Thyroid gland (tissue), 4 donors: ENCODE measurements at regions not wholly inside any gene's neighbourhood (a gene's known extent, or its start where the extent isn't known, plus 50 kb on each side); places are given as distances from the start of the nearest gene placed in this dataset.

Experiments
- POLR2A ChIP-seq, 2 donors: fragments of 450-650 bp; IDR thresholded peaks; one replicate each; pipeline ENCODE4 v1.6.1; 2017; ENCODE audit warnings: antibody characterized with exemption in 2 of 2, mild to moderate bottlenecking in 2 of 2, moderate library complexity in 1 of 2
- TF ChIP-seq, protein P1 (sequence below), 6 experiments: fragments of 200-600 bp in 3 of 6; fragments of 450-650 bp in 3 of 6; sonication (generic) in 3 of 6; IDR thresholded peaks; one replicate each; pipeline ENCODE4 v1.5.1; 2016 to 2019; ENCODE audit warnings: antibody characterized with exemption in 6 of 6, mild to moderate bottlenecking in 2 of 6, inconsistent platforms in 1 of 6, moderate library complexity in 1 of 6

DNA sequence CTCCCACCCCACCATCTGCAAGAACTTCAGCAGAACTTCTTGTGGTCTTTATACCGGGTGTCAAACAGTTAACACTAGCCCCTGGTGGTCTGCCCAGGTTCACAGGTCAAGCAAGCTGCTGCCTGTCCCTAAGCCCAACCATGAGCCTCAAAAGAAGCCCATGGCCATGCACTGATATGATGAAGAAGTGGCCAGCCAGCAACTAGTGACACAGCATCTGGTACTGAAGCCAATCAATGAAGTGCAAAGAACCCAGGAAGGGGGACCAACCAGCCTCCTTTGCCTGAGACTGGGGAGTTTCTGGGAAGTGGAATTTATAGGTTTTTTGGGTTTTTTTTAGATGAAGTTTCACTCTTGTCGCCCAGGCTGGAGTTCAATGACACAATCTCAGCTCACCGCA lies 127.8 kb downstream of the MAFB start:
- TF ChIP-seq, protein P1, sequence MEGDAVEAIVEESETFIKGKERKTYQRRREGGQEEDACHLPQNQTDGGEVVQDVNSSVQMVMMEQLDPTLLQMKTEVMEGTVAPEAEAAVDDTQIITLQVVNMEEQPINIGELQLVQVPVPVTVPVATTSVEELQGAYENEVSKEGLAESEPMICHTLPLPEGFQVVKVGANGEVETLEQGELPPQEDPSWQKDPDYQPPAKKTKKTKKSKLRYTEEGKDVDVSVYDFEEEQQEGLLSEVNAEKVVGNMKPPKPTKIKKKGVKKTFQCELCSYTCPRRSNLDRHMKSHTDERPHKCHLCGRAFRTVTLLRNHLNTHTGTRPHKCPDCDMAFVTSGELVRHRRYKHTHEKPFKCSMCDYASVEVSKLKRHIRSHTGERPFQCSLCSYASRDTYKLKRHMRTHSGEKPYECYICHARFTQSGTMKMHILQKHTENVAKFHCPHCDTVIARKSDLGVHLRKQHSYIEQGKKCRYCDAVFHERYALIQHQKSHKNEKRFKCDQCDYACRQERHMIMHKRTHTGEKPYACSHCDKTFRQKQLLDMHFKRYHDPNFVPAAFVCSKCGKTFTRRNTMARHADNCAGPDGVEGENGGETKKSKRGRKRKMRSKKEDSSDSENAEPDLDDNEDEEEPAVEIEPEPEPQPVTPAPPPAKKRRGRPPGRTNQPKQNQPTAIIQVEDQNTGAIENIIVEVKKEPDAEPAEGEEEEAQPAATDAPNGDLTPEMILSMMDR (IDR thresholded peaks at IDR 0.05): no peak
- no peak for TF ChIP-seq POLR2A (IDR thresholded peaks at IDR 0.05)
